ENCODE measurements at regions not wholly inside any gene's neighbourhood (a gene's known extent, or its start where the extent isn't known, plus 50 kb on each side); places are given as distances from the start of the nearest gene placed in this dataset.

DNA sequence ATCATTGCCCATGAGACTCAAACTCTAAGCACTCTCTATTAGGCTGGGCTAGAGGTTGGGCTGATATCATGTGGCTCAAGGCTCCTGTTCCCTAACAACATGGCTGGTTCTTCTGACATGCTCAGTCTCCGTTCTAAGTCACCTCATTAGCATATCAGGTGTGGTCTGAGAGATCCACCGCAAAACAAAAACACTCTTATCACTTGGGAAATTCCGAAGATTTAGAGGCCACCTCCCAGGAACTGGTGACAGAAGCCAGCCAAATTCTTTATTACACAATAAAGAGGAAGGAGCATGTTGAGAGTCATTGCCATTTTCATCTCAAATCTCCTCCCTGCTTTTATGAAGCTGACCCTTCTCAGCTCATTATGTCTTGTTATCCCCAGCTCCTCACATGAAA is 107.6 kb downstream of the MSX2 start:
- H3K9me3 Mint-ChIP-seq: peaks cover 6% of the 10 kb centered on the region
- peak overlapping the region; percentile 17 for H3K4me3 Mint-ChIP-seq
- H3K36me3 ChIP-seq (ENCODE audit: control insufficient read depth, insufficient read depth, low read length): no peaks in the 10 kb centered on the region
- WGBS, 2 experiments (ENCODE audit: insufficient coverage in 1 of 2, insufficient read length in 1 of 2): 37 to 67% methylated on average over 1 to 3 of the region's 3 CpGs
- TF ChIP-seq, protein P1, sequence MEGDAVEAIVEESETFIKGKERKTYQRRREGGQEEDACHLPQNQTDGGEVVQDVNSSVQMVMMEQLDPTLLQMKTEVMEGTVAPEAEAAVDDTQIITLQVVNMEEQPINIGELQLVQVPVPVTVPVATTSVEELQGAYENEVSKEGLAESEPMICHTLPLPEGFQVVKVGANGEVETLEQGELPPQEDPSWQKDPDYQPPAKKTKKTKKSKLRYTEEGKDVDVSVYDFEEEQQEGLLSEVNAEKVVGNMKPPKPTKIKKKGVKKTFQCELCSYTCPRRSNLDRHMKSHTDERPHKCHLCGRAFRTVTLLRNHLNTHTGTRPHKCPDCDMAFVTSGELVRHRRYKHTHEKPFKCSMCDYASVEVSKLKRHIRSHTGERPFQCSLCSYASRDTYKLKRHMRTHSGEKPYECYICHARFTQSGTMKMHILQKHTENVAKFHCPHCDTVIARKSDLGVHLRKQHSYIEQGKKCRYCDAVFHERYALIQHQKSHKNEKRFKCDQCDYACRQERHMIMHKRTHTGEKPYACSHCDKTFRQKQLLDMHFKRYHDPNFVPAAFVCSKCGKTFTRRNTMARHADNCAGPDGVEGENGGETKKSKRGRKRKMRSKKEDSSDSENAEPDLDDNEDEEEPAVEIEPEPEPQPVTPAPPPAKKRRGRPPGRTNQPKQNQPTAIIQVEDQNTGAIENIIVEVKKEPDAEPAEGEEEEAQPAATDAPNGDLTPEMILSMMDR (conservative IDR thresholded peaks at IDR 0.05): no peak
- H3K27me3 ChIP-seq (ENCODE audit: control insufficient read depth, insufficient read depth, low read length, poor library complexity, severe bottlenecking): no peaks in the 10 kb centered on the region
- no peaks in the 10 kb centered on the region for H3K36me3 Mint-ChIP-seq (ENCODE audit: low read depth)
- DNase-seq: peak; percentile 67
- no peaks in the 10 kb centered on the region for H3K27me3 Mint-ChIP-seq (ENCODE audit: insufficient read depth)
- no peak overlapping the region for H3K9ac ChIP-seq (ENCODE audit: extremely low read depth, low read length, poor library complexity, severe bottlenecking)
- H3K4me1 ChIP-seq (ENCODE audit: control insufficient read depth, insufficient read depth, low read length): peaks cover 27% of the 10 kb centered on the region
- no peaks in the 10 kb centered on the region for H3K9me3 ChIP-seq (ENCODE audit: control insufficient read depth, low read length)
- H3K4me3 ChIP-seq (ENCODE audit: low read length): peak overlapping the region; percentile 66
- H3K27ac ChIP-seq (ENCODE audit: low read depth, low read length): no peak overlapping the region
- H3K4me1 Mint-ChIP-seq: peaks cover 27% of the 10 kb centered on the region
- peak overlapping the region; percentile 78 for H3K27ac Mint-ChIP-seq

DNA sequence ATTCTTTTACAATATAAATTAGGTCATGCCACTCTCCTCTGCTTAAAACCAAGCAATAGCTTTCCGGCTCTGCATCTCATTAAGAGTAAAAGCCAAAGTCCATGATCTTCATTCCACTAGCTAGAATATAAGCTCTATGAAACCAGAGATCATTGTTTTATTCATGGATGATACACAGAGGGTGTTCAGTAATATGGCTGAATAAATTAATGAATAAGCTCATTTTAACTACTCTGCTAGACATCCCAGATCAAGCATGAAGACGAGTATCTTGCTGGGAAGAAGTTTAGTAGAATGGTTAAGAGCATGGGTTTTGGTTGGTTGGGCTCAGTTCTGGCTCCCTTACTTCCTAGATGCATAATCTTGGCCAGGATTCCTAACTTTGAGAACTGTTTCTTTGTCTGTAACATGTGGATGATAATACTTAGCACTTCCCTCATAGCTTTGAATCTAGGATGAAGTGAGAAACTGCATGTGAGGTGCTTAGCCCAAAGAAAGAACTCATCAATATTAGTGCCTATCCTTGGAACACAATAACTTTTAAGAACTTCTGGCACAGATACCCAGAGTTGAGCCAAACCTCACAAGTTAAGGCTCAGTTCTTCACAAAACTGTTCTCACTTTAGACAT is 106.8 kb downstream of the MSX2 start:
- Histone ChIP-seq H3K4me3 (ENCODE audit: low read length) (peak overlapping the region; percentile 26), H3K4me1 (ENCODE audit: control insufficient read depth, insufficient read depth, low read length) (peaks cover 27% of the 10 kb centered on the region), H3K9me3 (ENCODE audit: control insufficient read depth, low read length) (no peaks in the 10 kb centered on the region), H3K36me3 (ENCODE audit: control insufficient read depth, insufficient read depth, low read length) (no peaks in the 10 kb centered on the region), H3K27ac (ENCODE audit: low read depth, low read length) (no peak overlapping the region), H3K9ac (ENCODE audit: extremely low read depth, low read length, poor library complexity, severe bottlenecking) (no peak overlapping the region), H3K27me3 (ENCODE audit: control insufficient read depth, insufficient read depth, low read length, poor library complexity, severe bottlenecking) (no peaks in the 10 kb centered on the region)
- 91% methylated on average over 2 of the region's 2 CpGs; no CpG with 5 or more reads in 1 of the 2 experiments for WGBS, 2 experiments (ENCODE audit: insufficient coverage in 1 of 2, insufficient read length in 1 of 2)
- H3K27me3 Mint-ChIP-seq (ENCODE audit: insufficient read depth): no peaks in the 10 kb centered on the region
- no peak overlapping the region for H3K27ac Mint-ChIP-seq
- peaks cover 1% of the 10 kb centered on the region for H3K9me3 Mint-ChIP-seq
- no peak for DNase-seq
- peaks cover 27% of the 10 kb centered on the region for H3K4me1 Mint-ChIP-seq
- no peaks in the 10 kb centered on the region for H3K36me3 Mint-ChIP-seq (ENCODE audit: low read depth)
- TF ChIP-seq, protein P1 (conservative IDR thresholded peaks at IDR 0.05): no peak
- no peak overlapping the region for H3K4me3 Mint-ChIP-seq

DNA sequence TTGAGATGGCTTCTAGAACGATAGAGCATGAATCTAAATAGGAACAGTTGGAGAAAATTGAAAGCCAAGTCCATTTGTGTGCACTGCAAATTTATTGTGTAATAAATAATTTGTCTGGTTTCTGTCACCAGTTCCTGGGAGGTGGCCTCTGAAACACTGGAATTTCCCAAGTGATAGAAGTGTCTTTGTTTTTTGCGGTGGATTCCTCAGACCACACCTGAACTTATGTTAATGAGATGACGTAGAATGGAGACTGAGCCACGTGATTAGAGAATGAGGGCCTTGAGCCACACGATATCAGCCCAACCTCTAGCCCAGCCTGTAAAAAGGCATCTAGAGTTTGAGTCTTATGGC is 105.1 kb downstream of the MSX2 start:
- peaks cover 27% of the 10 kb centered on the region for H3K4me1 ChIP-seq (ENCODE audit: control insufficient read depth, insufficient read depth, low read length)
- no peaks in the 10 kb centered on the region for H3K9me3 ChIP-seq (ENCODE audit: control insufficient read depth, low read length)
- no peak overlapping the region for H3K9ac ChIP-seq (ENCODE audit: extremely low read depth, low read length, poor library complexity, severe bottlenecking)
- H3K4me3 Mint-ChIP-seq: no peak overlapping the region
- TF ChIP-seq, protein P1 (conservative IDR thresholded peaks at IDR 0.05): no peak
- H3K36me3 ChIP-seq (ENCODE audit: control insufficient read depth, insufficient read depth, low read length): no peaks in the 10 kb centered on the region
- H3K27me3 Mint-ChIP-seq (ENCODE audit: insufficient read depth): peaks cover 8% of the 10 kb centered on the region
- H3K27ac Mint-ChIP-seq: no peak overlapping the region
- peaks cover 31% of the 10 kb centered on the region for H3K4me1 Mint-ChIP-seq
- no peaks in the 10 kb centered on the region for H3K27me3 ChIP-seq (ENCODE audit: control insufficient read depth, insufficient read depth, low read length, poor library complexity, severe bottlenecking)
- no peaks in the 10 kb centered on the region for H3K9me3 Mint-ChIP-seq
- H3K36me3 Mint-ChIP-seq (ENCODE audit: low read depth): no peaks in the 10 kb centered on the region
- H3K4me3 ChIP-seq (ENCODE audit: low read length): no peak overlapping the region
- WGBS, 2 experiments (ENCODE audit: insufficient coverage in 1 of 2, insufficient read length in 1 of 2): 85 to 92% methylated on average over 4 to 5 of the region's 5 CpGs
- DNase-seq: no peak
- H3K27ac ChIP-seq (ENCODE audit: low read depth, low read length): no peak overlapping the region

Measured in endodermal cell (in vitro differentiated cells).